A673 (cell line): ENCODE measurements at regions not wholly inside any gene's neighbourhood (a gene's known extent, or its start where the extent isn't known, plus 50 kb on each side); places are given as distances from the start of the nearest gene placed in this dataset.

Source experiments
- BruUV-seq: library from RNA; stranded (reverse); fragments of 400-500 nt; replicated peaks from 2 replicates; lab custom pipeline; 2021; lab: Mats Ljungman, UMichigan
- CTCF ChIA-PET: fragments of 300-600 bp; sonication (Branson Sonifier 250); formaldehyde crosslinking; loops from one replicate; lab custom pipeline; 2022; ENCODE audit warnings: antibody characterized with exemption; lab: Charles Lee
- POLR2A ChIA-PET: fragments of 300-600 bp; sonication (Branson Sonifier 250); formaldehyde crosslinking; loops from one replicate; lab custom pipeline; 2022; ENCODE audit warnings: antibody characterized with exemption; ENCODE audit not compliant: low non-redundant PET; lab: Charles Lee
- DNase-seq: peaks from one replicate; pipeline ENCODE4 v3.0.0-alpha.2; 2015; ENCODE audit warnings: low spot score
- H3K27ac ChIP-seq: fragments of 200-600 bp; sonication (generic); 2 replicates; pipeline ENCODE4 v1.5.1; 2016; ENCODE audit warnings: mixed run types, low read depth, mild to moderate bottlenecking, mixed read lengths, antibody characterized with exemption, low read length; ENCODE audit not compliant: poor library complexity, severe bottlenecking
- H3K27me3 ChIP-seq: fragments of 200-600 bp; sonication (generic); replicated peaks from 2 replicates; pipeline ENCODE4 v1.6.1; 2017; ENCODE audit warnings: mixed run types, low read depth, mild to moderate bottlenecking, mixed read lengths, antibody characterized with exemption, low read length; ENCODE audit not compliant: insufficient read depth, poor library complexity
- H3K36me3 ChIP-seq: fragments of 200-600 bp; sonication (generic); 2 replicates; pipeline ENCODE4 v1.6.1; 2016; ENCODE audit warnings: mixed run types, mild to moderate bottlenecking, mixed read lengths, antibody characterized with exemption, low read length; ENCODE audit not compliant: insufficient read depth, poor library complexity, severe bottlenecking
- H3K4me1 ChIP-seq: fragments of 200-600 bp; sonication (generic); 2 replicates; pipeline ENCODE4 v1.6.1; 2017; ENCODE audit warnings: mixed run types, mild to moderate bottlenecking, mixed read lengths, antibody characterized with exemption, low read length; ENCODE audit not compliant: insufficient read depth, poor library complexity, severe bottlenecking
- H3K4me3 ChIP-seq: fragments of 200-600 bp; sonication (generic); 2 replicates; pipeline ENCODE4 v1.5.1; 2016; ENCODE audit warnings: low read depth, mixed run types, mild to moderate bottlenecking, mixed read lengths, low read length; ENCODE audit not compliant: poor library complexity, severe bottlenecking
- H3K9me3 ChIP-seq: fragments of 200-600 bp; sonication (generic); 2 replicates; pipeline ENCODE4 v1.6.1; 2016; ENCODE audit warnings: mixed run types, low read depth, mild to moderate bottlenecking, mixed read lengths, antibody characterized with exemption, low read length; ENCODE audit not compliant: poor library complexity, severe bottlenecking
- CTCF ChIP-seq: fragments of 300-800, 200-600 bp; sonication (generic); conservative IDR thresholded peaks from 2 replicates; pipeline ENCODE4 v1.5.1; 2017; ENCODE audit warnings: low read depth, mild to moderate bottlenecking, antibody characterized with exemption, low read length, moderate library complexity, mixed read lengths
- EZH2 ChIP-seq: fragments of 200-600 bp; sonication (generic); IDR thresholded peaks from 2 replicates; pipeline ENCODE4 v1.6.1; 2017; ENCODE audit warnings: borderline replicate concordance, low read depth, mild to moderate bottlenecking, mixed read lengths, antibody characterized with exemption, low read length; ENCODE audit not compliant: poor library complexity, severe bottlenecking
- intact Hi-C: fragments of 100-400 bp; cut with micrococcal nuclease; formaldehyde crosslinking; loops from one replicate; pipeline ENCODE4 v1.10.0; 2022; ENCODE audit not compliant: unreplicated experiment

GRCh38 chr1:115419571-115419970 is 81.5 kb upstream of the NGF start:
- no peak overlapping the region for H3K4me3 ChIP-seq
- intact Hi-C loops, result no loop called here
- DNase-seq, result no peak
- POLR2A ChIA-PET, result no interaction called here
- H3K9me3 ChIP-seq, result no peaks in the 10 kb centered on the region
- peaks cover 9% of the 10 kb centered on the region for H3K27me3 ChIP-seq
- no peak for TF ChIP-seq CTCF
- TF ChIP-seq EZH2, result no peak
- CTCF ChIA-PET, result no interaction called here
- H3K27ac ChIP-seq, result no peak overlapping the region
- no peaks in the 10 kb centered on the region for H3K36me3 ChIP-seq
- BruUV-seq, result no TSS peak
- no peaks in the 10 kb centered on the region for H3K4me1 ChIP-seq

- Histone ChIP-seq H3K4me1 (no peaks in the 10 kb centered on the region), H3K27me3 (no peaks in the 10 kb centered on the region), H3K4me3 (no peak overlapping the region), H3K27ac (no peak overlapping the region), H3K9me3 (no peaks in the 10 kb centered on the region), H3K36me3 (no peaks in the 10 kb centered on the region)
- ChIA-PET CTCF (no interaction called here), POLR2A (no interaction called here)
- intact Hi-C loops, result no loop called here
- TF ChIP-seq CTCF (no peak), EZH2 (no peak)
- BruUV-seq, result no TSS peak
- DNase-seq, result no peak
These were observed 75.6 kb upstream of the NGF start for GRCh38 chr1:115413621-115414020.

GRCh38 chr1:115413208-115413607 is 75.2 kb upstream of the NGF start:
- DNase-seq, result no peak
- H3K4me3 ChIP-seq, result no peak overlapping the region
- ChIA-PET CTCF (no interaction called here), POLR2A (no interaction called here)
- BruUV-seq, result no TSS peak
- no peaks in the 10 kb centered on the region for H3K36me3 ChIP-seq
- no peaks in the 10 kb centered on the region for H3K9me3 ChIP-seq
- no peaks in the 10 kb centered on the region for H3K27me3 ChIP-seq
- intact Hi-C loops, result no loop called here
- no peak overlapping the region for H3K27ac ChIP-seq
- H3K4me1 ChIP-seq, result no peaks in the 10 kb centered on the region
- TF ChIP-seq CTCF, result no peak
- TF ChIP-seq EZH2, result no peak
